Hepatocyte (in vitro differentiated cells): ENCODE measurements at regions not wholly inside any gene's neighbourhood (a gene's known extent, or its start where the extent isn't known, plus 50 kb on each side); places are given as distances from the start of the nearest gene placed in this dataset.

Experiments used
- DNase-seq: peaks from one replicate; pipeline ENCODE4 v3.0.0-alpha.2; 2016; ENCODE audit warnings: low spot score
- H2AFZ ChIP-seq: fragments of 200-600 bp; sonication (generic); 2 replicates; pipeline ENCODE4 v1.6.0; 2016; ENCODE audit warnings: antibody characterized with exemption, mild to moderate bottlenecking
- H3K27ac ChIP-seq: fragments of 200-600 bp; sonication (generic); 2 replicates; pipeline ENCODE4 v1.5.1; 2016; ENCODE audit warnings: mild to moderate bottlenecking
- H3K27me3 ChIP-seq: fragments of 200-600 bp; sonication (generic); 2 replicates; pipeline ENCODE4 v1.6.1; 2016
- H3K36me3 ChIP-seq: fragments of 200-600 bp; sonication (generic); replicated peaks from 2 replicates; pipeline ENCODE4 v1.5.1; 2016; ENCODE audit warnings: low read depth; ENCODE audit not compliant: insufficient read depth
- H3K4me1 ChIP-seq: fragments of 200-600 bp; sonication (generic); 2 replicates; pipeline ENCODE4 v1.5.1; 2016; ENCODE audit warnings: mild to moderate bottlenecking, moderate library complexity; ENCODE audit not compliant: insufficient read depth
- H3K4me2 ChIP-seq: fragments of 200-600 bp; sonication (generic); 2 replicates; pipeline ENCODE4 v1.6.0; 2016
- H3K4me3 ChIP-seq: fragments of 200-600 bp; sonication (generic); 2 replicates; pipeline ENCODE4 v1.5.1; 2016; ENCODE audit warnings: mild to moderate bottlenecking
- H3K79me2 ChIP-seq: fragments of 200-600 bp; sonication (generic); 2 replicates; pipeline ENCODE4 v1.6.0; 2017; ENCODE audit warnings: mild to moderate bottlenecking
- H3K9me2 ChIP-seq: fragments of 200-600 bp; sonication (generic); replicated peaks from 2 replicates; pipeline ENCODE4 v1.6.0; 2017; ENCODE audit warnings: mild to moderate bottlenecking; ENCODE audit not compliant: insufficient read depth
- H3K9me3 ChIP-seq: fragments of 200-600 bp; sonication (generic); 2 replicates; pipeline ENCODE4 v1.5.1; 2016; ENCODE audit warnings: low read depth, mild to moderate bottlenecking
- H4K20me1 ChIP-seq: fragments of 200-600 bp; sonication (generic); 2 replicates; pipeline ENCODE4 v1.6.0; 2016; ENCODE audit warnings: mild to moderate bottlenecking; ENCODE audit not compliant: insufficient read depth, poor library complexity, severe bottlenecking
- CTCF ChIP-seq: fragments of 200-600 bp; sonication (generic); IDR thresholded peaks from 2 replicates; pipeline ENCODE4 v1.5.1; 2016; ENCODE audit warnings: antibody characterized with exemption, mild to moderate bottlenecking; ENCODE audit not compliant: poor library complexity
- EZH2 ChIP-seq: fragments of 200-600 bp; sonication (generic); IDR thresholded peaks from 2 replicates; pipeline ENCODE4 v1.6.1; 2016; ENCODE audit warnings: antibody characterized with exemption, mild to moderate bottlenecking, borderline replicate concordance
- EZH2phosphoT487 ChIP-seq: fragments of 200-600 bp; sonication (generic); IDR thresholded peaks from one replicate; pipeline ENCODE4 v1.6.1; 2018; ENCODE audit warnings: antibody characterized with exemption, mild to moderate bottlenecking, low read depth, moderate library complexity; ENCODE audit not compliant: unreplicated experiment, severe bottlenecking
- WGBS: methylation state at CpG from one replicate; pipeline ENCODE4 v1.1.6; 2016; ENCODE audit warnings: low lambda C conversion rate; ENCODE audit errors: missing lambda C conversion rate; 5-methylcytosine and 5-hydroxymethylcytosine counted together

GRCh38 chr20:58072695-58073671, 155.5 kb downstream of the ANKRD60 start:
- H3K9me2 ChIP-seq = no peaks in the 10 kb centered on the region
- no peaks in the 10 kb centered on the region for H3K9me3 ChIP-seq
- no peaks in the 10 kb centered on the region for H3K4me1 ChIP-seq
- H3K4me3 ChIP-seq = no peak overlapping the region
- H2AFZ ChIP-seq = no peak overlapping the region
- H4K20me1 ChIP-seq = no peaks in the 10 kb centered on the region
- WGBS = 84% methylated on average over 15 of the region's 15 CpGs
- TF ChIP-seq EZH2 (no peak), EZH2phosphoT487 (no peak), CTCF (no peak)
- no peaks in the 10 kb centered on the region for H3K79me2 ChIP-seq
- H3K36me3 ChIP-seq = no peaks in the 10 kb centered on the region
- no peak for DNase-seq
- H3K4me2 ChIP-seq = no peak overlapping the region
- no peak overlapping the region for H3K27ac ChIP-seq
- H3K27me3 ChIP-seq = no peaks in the 10 kb centered on the region

- Histone ChIP-seq H3K36me3 (no peaks in the 10 kb centered on the region), H3K27ac (no peak overlapping the region), H2AFZ (no peak overlapping the region), H3K79me2 (no peaks in the 10 kb centered on the region), H3K4me2 (no peak overlapping the region), H4K20me1 (no peaks in the 10 kb centered on the region), H3K9me3 (no peaks in the 10 kb centered on the region), H3K4me1 (no peaks in the 10 kb centered on the region), H3K27me3 (no peaks in the 10 kb centered on the region), H3K9me2 (no peaks in the 10 kb centered on the region), H3K4me3 (no peak overlapping the region)
- no peak for TF ChIP-seq EZH2phosphoT487
- TF ChIP-seq CTCF = no peak
- no peak for TF ChIP-seq EZH2
- DNase-seq = no peak
- WGBS = 56% methylated on average over 3 of the region's 3 CpGs
Observed at GRCh38 chr20:58071991-58072390, 156.5 kb downstream of the ANKRD60 start.

GRCh38 chr20:58071298-58071697, 157.2 kb downstream of the ANKRD60 start:
- H3K36me3 ChIP-seq = no peaks in the 10 kb centered on the region
- no peak for DNase-seq
- H3K4me2 ChIP-seq = no peak overlapping the region
- H3K4me3 ChIP-seq = no peak overlapping the region
- no peaks in the 10 kb centered on the region for H3K4me1 ChIP-seq
- TF ChIP-seq CTCF (no peak), EZH2phosphoT487 (no peak), EZH2 (no peak)
- H2AFZ ChIP-seq = no peak overlapping the region
- no peak overlapping the region for H3K27ac ChIP-seq
- H3K79me2 ChIP-seq = no peaks in the 10 kb centered on the region
- no peaks in the 10 kb centered on the region for H3K27me3 ChIP-seq
- H3K9me2 ChIP-seq = no peaks in the 10 kb centered on the region
- H4K20me1 ChIP-seq = no peaks in the 10 kb centered on the region
- H3K9me3 ChIP-seq = no peaks in the 10 kb centered on the region
